Activated naive CD4-positive, alpha-beta T cell treated with anti-CD3 and anti-CD28 coated beads, Interleukin-2, amount 10 ng/mL, durations not matched to agents 7 days and 5 days (primary cell): ENCODE measurements at regions not wholly inside any gene's neighbourhood (a gene's known extent, or its start where the extent isn't known, plus 50 kb on each side); places are given as distances from the start of the nearest gene placed in this dataset.

ENCODE experiments used
- CTCF ChIA-PET: fragments of 350-600 bp; sonication (Branson Sonifier 250); formaldehyde crosslinking; loops from one replicate; lab custom pipeline; 2021; ENCODE audit warnings: antibody characterized with exemption; lab: Charles Lee
- DNase-seq: peaks from one replicate; pipeline ENCODE4 v3.0.0-alpha.2; 2020
- H3K27ac Mint-ChIP-seq: one replicate; pipeline ENCODE4 v1.8.0; 2021; ENCODE audit warnings: mild to moderate bottlenecking, moderate library complexity, mixed read lengths
- H3K27me3 Mint-ChIP-seq: one replicate; pipeline ENCODE4 v1.8.0; 2021; ENCODE audit warnings: mild to moderate bottlenecking, mixed read lengths
- H3K36me3 Mint-ChIP-seq: one replicate; pipeline ENCODE4 v1.8.0; 2021; ENCODE audit warnings: mixed read lengths
- H3K4me1 Mint-ChIP-seq: one replicate; pipeline ENCODE4 v1.8.0; 2021; ENCODE audit warnings: mixed read lengths
- H3K4me3 Mint-ChIP-seq: one replicate; pipeline ENCODE4 v1.8.0; 2021; ENCODE audit warnings: mild to moderate bottlenecking, moderate library complexity, mixed read lengths
- H3K9me3 Mint-ChIP-seq: one replicate; pipeline ENCODE4 v1.8.0; 2021; ENCODE audit warnings: mixed read lengths

- H3K4me1 Mint-ChIP-seq, result no peaks in the 10 kb centered on the region
- no peaks in the 10 kb centered on the region for H3K27me3 Mint-ChIP-seq
- CTCF ChIA-PET, result no interaction called here
- H3K27ac Mint-ChIP-seq, result no peak overlapping the region
- no peak overlapping the region for H3K4me3 Mint-ChIP-seq
- H3K36me3 Mint-ChIP-seq, result no peaks in the 10 kb centered on the region
- peaks cover 3% of the 10 kb centered on the region for H3K9me3 Mint-ChIP-seq
- no peak for DNase-seq
Observed at GRCh38 chr2:211248841-211249240, 692.4 kb downstream of the CPS1 start.

- no peaks in the 10 kb centered on the region for H3K4me1 Mint-ChIP-seq
- no peak overlapping the region for H3K4me3 Mint-ChIP-seq
- CTCF ChIA-PET, result no interaction called here
- DNase-seq, result no peak
- no peak overlapping the region for H3K27ac Mint-ChIP-seq
- peaks cover 2% of the 10 kb centered on the region for H3K9me3 Mint-ChIP-seq
- no peaks in the 10 kb centered on the region for H3K36me3 Mint-ChIP-seq
- H3K27me3 Mint-ChIP-seq, result no peaks in the 10 kb centered on the region
Observed at GRCh38 chr2:211251016-211251415, 694.6 kb downstream of the CPS1 start.

GRCh38 chr2:211258646-211259335, 702.4 kb downstream of the CPS1 start:
- H3K9me3 Mint-ChIP-seq, result peaks cover 6% of the 10 kb centered on the region
- no peaks in the 10 kb centered on the region for H3K4me1 Mint-ChIP-seq
- no peak for DNase-seq
- no peak overlapping the region for H3K27ac Mint-ChIP-seq
- H3K4me3 Mint-ChIP-seq, result no peak overlapping the region
- H3K27me3 Mint-ChIP-seq, result no peaks in the 10 kb centered on the region
- H3K36me3 Mint-ChIP-seq, result no peaks in the 10 kb centered on the region
- CTCF ChIA-PET, result no interaction called here

DNA sequence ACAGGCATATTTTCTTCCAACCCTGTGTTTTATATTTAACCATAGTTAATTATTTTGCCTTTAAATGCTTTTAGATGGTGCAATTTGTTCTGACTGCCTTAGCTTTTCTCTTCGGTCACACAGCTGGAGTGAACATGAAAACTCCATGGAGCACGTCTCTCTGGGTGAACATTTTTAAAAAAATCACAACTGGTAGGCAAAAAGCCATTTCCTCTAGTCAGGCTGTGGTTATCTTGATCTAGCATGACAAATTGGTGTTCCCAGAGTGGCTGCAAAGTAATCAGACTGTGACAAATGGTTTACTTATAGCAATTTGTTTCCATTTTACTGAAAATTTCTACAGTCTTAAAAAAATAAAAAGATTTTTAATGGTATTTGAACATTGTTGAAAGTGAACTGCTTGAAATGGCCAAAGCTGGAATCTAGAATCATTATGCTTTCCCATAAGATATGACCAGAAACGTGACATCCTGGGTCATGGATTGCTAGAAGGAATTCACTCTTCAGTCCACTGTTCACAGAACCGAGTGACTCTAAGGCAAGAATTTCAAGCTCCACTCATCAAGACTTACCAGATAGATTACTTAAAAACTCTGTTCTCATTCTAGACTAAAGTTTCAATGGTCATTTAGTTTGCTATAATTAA, 703.6 kb downstream of the CPS1 start:
- Mint-ChIP-seq H3K4me1 (no peaks in the 10 kb centered on the region), H3K4me3 (no peak overlapping the region), H3K36me3 (no peaks in the 10 kb centered on the region), H3K9me3 (peaks cover 6% of the 10 kb centered on the region), H3K27ac (no peak overlapping the region), H3K27me3 (no peaks in the 10 kb centered on the region)
- CTCF ChIA-PET, result no interaction called here
- DNase-seq, result no peak

- no peak overlapping the region for H3K4me3 Mint-ChIP-seq
- DNase-seq, result no peak
- no peaks in the 10 kb centered on the region for H3K27me3 Mint-ChIP-seq
- H3K27ac Mint-ChIP-seq, result no peak overlapping the region
- H3K9me3 Mint-ChIP-seq, result peaks cover 3% of the 10 kb centered on the region
- no peaks in the 10 kb centered on the region for H3K36me3 Mint-ChIP-seq
- CTCF ChIA-PET, result no interaction called here
- H3K4me1 Mint-ChIP-seq, result no peaks in the 10 kb centered on the region
Observed at GRCh38 chr2:211270257-211270656, 713.9 kb downstream of the CPS1 start.

GRCh38 chr2:211281430-211282073, 725.2 kb downstream of the CPS1 start:
- Mint-ChIP-seq H3K36me3 (no peaks in the 10 kb centered on the region), H3K27ac (no peak overlapping the region), H3K27me3 (no peaks in the 10 kb centered on the region), H3K9me3 (no peaks in the 10 kb centered on the region), H3K4me1 (no peaks in the 10 kb centered on the region), H3K4me3 (no peak overlapping the region)
- no peak for DNase-seq
- CTCF ChIA-PET, result no interaction called here

- Mint-ChIP-seq H3K9me3 (peaks cover 4% of the 10 kb centered on the region), H3K27ac (no peak overlapping the region), H3K27me3 (no peaks in the 10 kb centered on the region), H3K36me3 (no peaks in the 10 kb centered on the region), H3K4me1 (no peaks in the 10 kb centered on the region), H3K4me3 (no peak overlapping the region)
- DNase-seq, result no peak
- CTCF ChIA-PET, result no interaction called here
Observed at GRCh38 chr2:211302676-211303075, 746.3 kb downstream of the CPS1 start.

- CTCF ChIA-PET, result no interaction called here
- no peaks in the 10 kb centered on the region for H3K36me3 Mint-ChIP-seq
- DNase-seq, result no peak
- no peak overlapping the region for H3K27ac Mint-ChIP-seq
- H3K4me3 Mint-ChIP-seq, result no peak overlapping the region
- H3K27me3 Mint-ChIP-seq, result no peaks in the 10 kb centered on the region
- no peaks in the 10 kb centered on the region for H3K4me1 Mint-ChIP-seq
- H3K9me3 Mint-ChIP-seq, result peaks cover 4% of the 10 kb centered on the region
Observed at GRCh38 chr2:211306929-211307328, 750.5 kb downstream of the CPS1 start.
